A673 (cell line): ENCODE measurements at regions not wholly inside any gene's neighbourhood (a gene's known extent, or its start where the extent isn't known, plus 50 kb on each side); places are given as distances from the start of the nearest gene placed in this dataset.

Experiments
- EZH2 ChIP-seq: fragments of 200-600 bp; sonication (generic); IDR thresholded peaks from 2 replicates; pipeline ENCODE4 v1.6.1; 2017; ENCODE audit warnings: borderline replicate concordance, low read depth, mild to moderate bottlenecking, mixed read lengths, antibody characterized with exemption, low read length; ENCODE audit not compliant: poor library complexity, severe bottlenecking
- TF ChIP-seq, protein P1 (sequence below): fragments of 300-800, 200-600 bp; sonication (generic); conservative IDR thresholded peaks from 2 replicates; pipeline ENCODE4 v1.5.1; 2017; ENCODE audit warnings: low read depth, mild to moderate bottlenecking, antibody characterized with exemption, low read length, moderate library complexity, mixed read lengths

GRCh38 chr3:106748472-106749262, 628.6 kb upstream of the CCDC54 start:
- TF ChIP-seq, protein P1, sequence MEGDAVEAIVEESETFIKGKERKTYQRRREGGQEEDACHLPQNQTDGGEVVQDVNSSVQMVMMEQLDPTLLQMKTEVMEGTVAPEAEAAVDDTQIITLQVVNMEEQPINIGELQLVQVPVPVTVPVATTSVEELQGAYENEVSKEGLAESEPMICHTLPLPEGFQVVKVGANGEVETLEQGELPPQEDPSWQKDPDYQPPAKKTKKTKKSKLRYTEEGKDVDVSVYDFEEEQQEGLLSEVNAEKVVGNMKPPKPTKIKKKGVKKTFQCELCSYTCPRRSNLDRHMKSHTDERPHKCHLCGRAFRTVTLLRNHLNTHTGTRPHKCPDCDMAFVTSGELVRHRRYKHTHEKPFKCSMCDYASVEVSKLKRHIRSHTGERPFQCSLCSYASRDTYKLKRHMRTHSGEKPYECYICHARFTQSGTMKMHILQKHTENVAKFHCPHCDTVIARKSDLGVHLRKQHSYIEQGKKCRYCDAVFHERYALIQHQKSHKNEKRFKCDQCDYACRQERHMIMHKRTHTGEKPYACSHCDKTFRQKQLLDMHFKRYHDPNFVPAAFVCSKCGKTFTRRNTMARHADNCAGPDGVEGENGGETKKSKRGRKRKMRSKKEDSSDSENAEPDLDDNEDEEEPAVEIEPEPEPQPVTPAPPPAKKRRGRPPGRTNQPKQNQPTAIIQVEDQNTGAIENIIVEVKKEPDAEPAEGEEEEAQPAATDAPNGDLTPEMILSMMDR, result no peak
- TF ChIP-seq EZH2, result no peak
